MV-4-11 (cell line): ENCODE measurements at regions not wholly inside any gene's neighbourhood (a gene's known extent, or its start where the extent isn't known, plus 50 kb on each side); places are given as distances from the start of the nearest gene placed in this dataset.
A peak's percentile ranks its signal among the peaks of the same experiment; 100 is the strongest.

Source experiments
- DNase-seq: peaks from one replicate; lab custom pipeline; 2025; lab: John Stamatoyannopoulos, UW

- no peak for DNase-seq
Observed at GRCh38 chr20:21956591-21956990, 251.1 kb downstream of the PAX1 start.

GRCh38 chr20:21947406-21947805, 241.9 kb downstream of the PAX1 start:
- no peak for DNase-seq

GRCh38 chr20:21944227-21944626, 238.8 kb downstream of the PAX1 start:
- DNase-seq = no peak

- no peak for DNase-seq
Observed at GRCh38 chr20:21941941-21942805, 236.7 kb downstream of the PAX1 start.

- DNase-seq = no peak
Observed at GRCh38 chr20:21936720-21937380, 231.4 kb downstream of the PAX1 start.

GRCh38 chr20:21936261-21936660, 230.8 kb downstream of the PAX1 start:
- no peak for DNase-seq

- DNase-seq = peak; percentile 13
Observed at GRCh38 chr20:21933526-21933925, 228.1 kb downstream of the PAX1 start.

- DNase-seq = no peak
Observed at GRCh38 chr20:21921251-21921650, 215.8 kb downstream of the PAX1 start.

- no peak for DNase-seq
Observed at GRCh38 chr20:21920211-21920610, 214.7 kb downstream of the PAX1 start.

- no peak for DNase-seq
Observed at GRCh38 chr20:21918398-21918797, 212.9 kb downstream of the PAX1 start.

GRCh38 chr20:21902391-21902790, 196.9 kb downstream of the PAX1 start:
- DNase-seq = no peak

- DNase-seq = no peak
Observed at GRCh38 chr20:21901470-21902275, 196.2 kb downstream of the PAX1 start.

GRCh38 chr20:21900431-21900830, 195.0 kb downstream of the PAX1 start:
- no peak for DNase-seq

- no peak for DNase-seq
Observed at GRCh38 chr20:21874921-21875320, 169.5 kb downstream of the PAX1 start.

GRCh38 chr20:21874127-21874526, 168.7 kb downstream of the PAX1 start:
- DNase-seq = no peak

- no peak for DNase-seq
Observed at GRCh38 chr20:21873291-21873690, 167.8 kb downstream of the PAX1 start.

GRCh38 chr20:21867811-21868210, 162.3 kb downstream of the PAX1 start:
- DNase-seq = no peak

GRCh38 chr20:21867353-21867752, 161.9 kb downstream of the PAX1 start:
- DNase-seq = no peak

- DNase-seq = no peak
Observed at GRCh38 chr20:21862956-21863355, 157.5 kb downstream of the PAX1 start.

GRCh38 chr20:21862259-21862946, 156.9 kb downstream of the PAX1 start:
- no peak for DNase-seq

- DNase-seq = no peak
Observed at GRCh38 chr20:21840991-21841390, 135.5 kb downstream of the PAX1 start.

GRCh38 chr20:21839982-21840381, 134.5 kb downstream of the PAX1 start:
- DNase-seq = no peak
